HG03342 (cell line): ENCODE measurements at regions not wholly inside any gene's neighbourhood (a gene's known extent, or its start where the extent isn't known, plus 50 kb on each side); places are given as distances from the start of the nearest gene placed in this dataset.
"Not testable (repeated sequence)": the region's sequence is repeated elsewhere in the genome, so short reads cannot be mapped to it uniquely, and the experiment has no call there.

Experiments used
- ATAC-seq: cut with Tn5 transposase; IDR thresholded peaks from one replicate; pipeline ENCODE4 v1.9.1; 2021; ENCODE audit warnings: mild to moderate bottlenecking, moderate library complexity; ENCODE audit not compliant: unreplicated experiment

DNA sequence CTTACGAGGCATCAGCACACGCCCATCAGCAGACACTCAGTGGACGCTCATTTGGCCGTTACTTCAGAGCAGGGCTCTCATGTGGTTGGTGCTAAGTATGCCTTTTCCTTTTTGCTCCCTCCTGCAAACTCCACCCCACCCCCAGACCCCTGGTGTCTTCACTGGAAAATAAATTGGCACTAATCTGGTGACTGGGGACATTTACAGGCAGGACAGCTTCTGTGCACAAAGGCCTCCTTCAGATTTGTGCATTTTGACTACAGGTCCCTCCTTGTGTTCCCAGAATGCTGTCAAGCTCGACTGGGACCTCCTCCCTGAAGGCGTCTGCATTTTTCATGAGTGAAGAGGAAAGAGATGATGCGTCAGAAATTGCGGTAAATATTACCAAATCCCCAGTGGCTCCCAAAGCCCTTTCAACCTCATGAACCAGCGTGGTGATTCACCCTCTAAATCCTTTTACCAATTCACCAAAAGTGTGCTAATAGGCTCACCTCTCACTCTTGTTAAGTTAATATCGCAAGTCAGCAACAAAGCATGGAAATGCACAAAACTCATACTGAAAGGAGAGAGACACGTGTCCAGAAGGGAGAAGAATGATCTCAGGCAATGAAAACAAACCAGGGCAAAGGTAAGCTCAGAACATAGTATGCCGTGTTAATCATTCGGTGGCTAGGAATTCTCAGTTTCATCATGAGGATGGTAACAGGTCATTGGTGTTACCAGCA is 119.0 kb downstream of the NKX6-1 start:
- ATAC-seq: no peak

DNA sequence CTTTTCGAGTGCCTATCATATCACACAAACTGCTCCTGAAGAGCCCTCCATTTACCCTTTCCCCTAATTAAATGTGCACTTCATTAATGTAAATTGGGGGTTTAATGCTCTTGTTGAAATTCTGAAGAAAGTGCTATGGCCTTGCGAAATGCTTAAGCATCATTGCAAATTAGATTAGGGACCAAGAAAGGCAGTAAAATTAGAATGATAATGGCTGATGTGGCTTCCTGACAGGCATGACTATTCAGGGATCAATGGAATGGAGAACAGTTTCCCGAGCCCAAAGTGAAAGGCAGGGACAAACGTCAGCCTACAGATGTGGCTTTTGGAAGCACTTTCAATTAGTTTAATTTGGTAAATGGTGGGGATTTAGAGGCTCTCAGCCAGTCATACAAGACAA is 120.1 kb downstream of the NKX6-1 start:
- ATAC-seq: no peak

DNA sequence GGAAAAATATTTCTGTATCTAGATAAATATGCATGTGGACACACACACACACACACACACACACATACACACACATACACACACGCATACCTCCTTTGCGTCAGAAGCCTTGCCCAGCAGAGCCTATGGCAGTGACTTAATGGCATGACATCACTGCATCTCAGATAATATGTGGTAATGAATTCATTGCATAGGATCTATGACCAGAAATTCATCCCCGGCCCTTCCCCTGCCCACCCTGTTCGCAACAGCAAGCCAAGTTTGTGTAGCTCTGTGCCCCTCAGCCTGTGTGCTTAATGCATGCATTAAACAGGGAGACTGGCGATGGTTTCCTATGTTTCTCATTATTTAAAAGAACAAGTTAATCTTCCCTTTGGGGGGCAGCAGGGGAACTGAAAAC is 120.7 kb downstream of the NKX6-1 start:
- no peak for ATAC-seq

- no peak for ATAC-seq
Measured at GRCh38 chr4:84366907-84367306, 132.2 kb downstream of the NKX6-1 start.

DNA sequence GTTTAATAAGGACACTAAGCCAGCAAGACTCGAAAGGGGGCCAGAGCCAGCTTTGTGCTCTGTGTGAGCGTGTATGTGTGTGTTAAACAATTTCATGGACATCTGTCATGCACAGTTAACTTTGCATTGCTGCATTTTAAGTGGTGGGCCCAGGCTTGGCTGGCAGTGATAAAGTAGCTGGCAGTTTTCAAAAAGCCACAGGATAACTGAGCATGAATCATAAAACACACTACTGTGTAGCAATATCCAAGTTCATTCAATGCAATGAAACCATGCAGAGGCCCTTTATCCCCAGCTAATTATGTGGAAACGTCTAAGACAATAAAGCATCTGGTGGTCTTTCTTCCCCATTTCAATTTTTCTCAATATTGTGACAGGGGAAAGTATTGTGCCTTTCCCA is 132.9 kb downstream of the NKX6-1 start:
- no peak for ATAC-seq

DNA sequence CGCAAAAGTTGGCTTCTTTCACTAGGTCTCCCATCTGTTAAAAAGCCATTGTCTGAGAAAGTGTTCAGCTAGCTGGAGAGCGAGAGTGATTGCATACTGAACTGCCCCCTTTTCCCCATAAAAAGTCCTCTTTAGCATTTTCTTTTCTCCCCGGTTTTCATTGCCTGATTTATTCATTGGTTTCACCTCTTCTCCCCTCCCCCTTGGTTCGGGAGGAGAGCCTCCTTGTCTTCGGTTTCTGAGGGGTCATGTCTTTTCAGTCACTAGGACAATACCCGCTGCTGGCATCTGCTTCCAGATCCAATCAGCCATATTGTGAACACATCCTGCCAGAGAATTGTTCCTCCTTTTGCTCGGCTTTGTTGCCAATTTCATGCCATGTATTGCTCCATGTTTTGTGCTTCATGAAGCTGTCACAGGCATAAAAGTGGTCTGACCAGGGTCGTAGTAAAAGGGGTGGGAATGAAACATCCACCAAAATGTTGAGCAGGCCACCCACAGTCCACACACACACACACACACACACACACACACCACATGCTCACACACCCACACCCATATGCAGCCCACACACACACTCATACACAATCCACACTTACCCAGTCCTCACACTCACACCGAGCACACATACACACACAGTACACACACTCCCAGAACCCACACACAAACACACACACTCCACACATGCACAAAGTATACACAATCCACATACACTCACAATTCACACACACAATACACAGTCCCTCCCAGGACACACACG is 136.0 kb downstream of the NKX6-1 start:
- ATAC-seq: no peak

- no peak for ATAC-seq
Measured at GRCh38 chr4:84342161-84342560, 156.9 kb downstream of the NKX6-1 start.

GRCh38 chr4:84341559-84341958 is 157.5 kb downstream of the NKX6-1 start:
- no peak for ATAC-seq

DNA sequence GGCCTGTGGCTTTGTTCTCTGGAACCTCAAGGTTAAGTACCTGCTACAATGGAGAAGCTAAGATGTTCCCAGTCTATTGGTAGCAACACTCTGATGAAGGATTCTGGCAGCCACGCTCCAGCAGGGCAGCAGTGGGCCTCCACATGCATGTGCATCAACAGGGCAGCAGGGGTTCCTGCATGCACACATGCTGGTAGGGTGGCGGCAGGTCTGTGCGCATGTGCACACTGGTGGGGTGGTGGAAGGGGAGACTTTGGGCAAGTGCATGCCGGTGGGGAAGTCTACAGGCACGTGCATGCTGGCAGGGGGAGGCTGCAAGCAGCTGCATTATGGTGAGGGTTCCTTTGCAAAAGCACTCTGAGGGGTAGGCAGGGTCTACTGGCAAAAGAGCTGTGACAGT is 160.7 kb downstream of the NKX6-1 start:
- no peak for ATAC-seq

GRCh38 chr4:84336964-84337705 is 162.0 kb downstream of the NKX6-1 start:
- ATAC-seq: no peak

DNA sequence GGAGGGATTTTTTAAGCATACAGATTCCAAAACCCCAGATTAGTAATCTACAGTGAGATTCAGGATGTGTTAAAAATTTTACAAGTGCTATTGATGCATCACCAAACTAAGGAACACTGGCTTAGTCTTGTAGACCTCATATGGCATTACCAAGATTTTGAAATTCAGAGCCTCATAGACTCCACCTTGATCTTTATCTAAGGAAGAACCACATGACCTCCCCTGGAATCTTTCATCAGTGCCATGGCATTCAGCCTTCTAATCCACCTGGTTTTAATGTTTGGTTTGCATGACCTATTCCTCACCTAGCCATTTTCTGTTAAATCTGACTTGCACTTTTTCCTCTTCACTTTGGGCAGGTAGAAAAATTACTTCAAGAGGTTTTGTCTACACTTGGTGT is 171.6 kb downstream of the NKX6-1 start:
- no peak for ATAC-seq

DNA sequence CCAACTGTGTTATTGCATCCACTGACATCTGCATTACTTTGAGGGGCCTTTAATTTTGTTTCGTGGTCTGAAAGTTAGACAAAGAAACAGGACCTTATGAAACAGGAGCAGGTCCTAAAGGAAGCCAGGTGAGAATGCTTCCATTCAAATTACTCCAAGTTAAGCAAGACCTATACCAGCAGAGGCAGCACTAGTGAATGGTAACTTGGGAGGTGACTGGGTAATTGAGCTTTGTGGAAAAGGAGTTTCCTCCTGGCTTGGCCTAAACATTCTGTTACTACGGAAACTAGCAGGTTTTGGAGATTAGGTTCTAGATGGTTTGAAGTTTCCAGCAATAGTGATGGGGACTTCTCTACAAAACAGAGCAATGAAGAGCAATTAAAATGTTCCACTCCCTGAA is 173.5 kb downstream of the NKX6-1 start:
- ATAC-seq: no peak

GRCh38 chr4:84324303-84325245 is 174.5 kb downstream of the NKX6-1 start:
- no peak for ATAC-seq

DNA sequence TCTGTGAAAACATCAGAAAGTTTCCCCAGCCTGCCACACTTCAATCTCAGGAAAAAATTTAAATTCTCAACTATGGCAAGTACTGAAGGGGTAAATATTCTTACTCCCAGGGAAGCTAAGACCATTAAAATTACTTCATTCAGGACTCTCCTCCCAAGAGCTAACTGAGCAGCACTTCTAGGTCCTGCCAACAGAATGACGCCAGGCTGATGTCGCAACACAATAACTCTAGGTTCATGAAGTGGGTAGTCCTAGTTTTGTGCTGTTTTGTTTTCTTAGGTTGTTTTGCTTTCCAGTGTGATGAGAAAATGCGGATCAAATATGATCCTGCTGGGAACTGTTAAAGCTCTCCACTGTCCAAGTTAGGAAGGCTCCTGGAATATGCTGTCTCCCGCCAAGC is 180.0 kb downstream of the NKX6-1 start:
- no peak for ATAC-seq

- no peak for ATAC-seq
Measured at GRCh38 chr4:84317513-84317912, 181.6 kb downstream of the NKX6-1 start.

DNA sequence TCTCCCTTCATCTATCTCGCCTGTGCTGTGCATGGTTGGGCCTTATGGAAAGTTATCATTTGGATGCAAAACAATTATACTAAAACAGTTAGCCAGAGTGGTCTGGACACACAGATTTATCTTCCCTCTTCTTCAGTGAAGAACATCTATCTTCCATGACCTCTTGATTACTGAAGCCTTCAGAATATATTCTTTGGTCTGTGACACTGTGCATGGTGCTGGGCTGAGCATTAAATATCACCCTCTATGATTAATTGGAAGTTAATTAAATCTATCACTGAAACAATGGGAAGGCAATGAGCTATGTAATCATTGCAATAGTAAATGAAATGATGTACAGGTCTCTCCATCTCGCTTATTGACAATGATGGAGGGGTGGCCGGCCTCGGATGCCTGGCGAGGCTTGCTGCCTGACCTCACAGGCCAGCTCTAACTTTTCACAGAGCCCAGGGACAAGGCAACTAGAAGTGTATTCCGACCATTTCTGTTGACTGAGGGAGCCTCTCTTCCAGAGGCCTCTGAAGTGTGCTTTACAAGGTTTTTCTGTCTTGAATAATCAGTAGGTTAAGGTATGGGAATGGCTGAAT is 186.6 kb downstream of the NKX6-1 start:
- ATAC-seq: no peak

- ATAC-seq: no peak
Measured at GRCh38 chr4:84309191-84309590, 189.9 kb downstream of the NKX6-1 start.

GRCh38 chr4:84298719-84299254 is 200.3 kb downstream of the NKX6-1 start:
- not testable (repeated sequence) for ATAC-seq

DNA sequence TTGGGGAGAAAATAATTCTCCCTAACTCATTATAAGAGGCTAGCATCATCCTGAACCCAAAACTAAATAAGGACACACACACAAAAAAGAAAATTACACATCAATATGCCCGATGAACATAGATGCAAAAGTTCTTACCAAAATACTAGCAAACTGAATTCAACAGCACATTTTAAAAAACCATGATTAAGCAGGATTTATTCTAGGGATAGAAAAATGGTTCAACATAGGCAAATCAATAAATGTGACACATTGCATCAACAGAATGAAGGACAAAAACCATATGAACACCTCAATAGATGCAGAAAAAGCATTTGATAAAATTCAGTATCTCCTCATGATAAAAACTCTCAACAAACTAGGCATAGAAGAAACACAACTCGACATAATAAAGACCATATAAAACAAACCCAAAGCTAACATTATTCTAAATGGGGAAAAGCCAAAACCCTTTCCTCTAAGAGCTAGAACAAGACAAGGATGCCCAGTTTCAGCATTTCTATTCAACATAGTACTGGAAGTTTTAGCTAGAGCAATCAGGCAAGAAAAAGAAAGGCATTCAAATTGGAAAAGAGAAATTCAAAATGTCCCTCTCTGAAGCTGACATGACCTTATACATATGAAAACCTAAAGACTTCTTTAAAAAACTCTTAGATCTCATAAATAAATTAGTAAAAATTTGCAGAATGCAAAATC is 200.9 kb downstream of the NKX6-1 start:
- no peak for ATAC-seq
